Glomerular visceral epithelial cell (primary cell): ENCODE measurements at regions not wholly inside any gene's neighbourhood (a gene's known extent, or its start where the extent isn't known, plus 50 kb on each side); places are given as distances from the start of the nearest gene placed in this dataset.
"Not testable (repeated sequence)": the region's sequence is repeated elsewhere in the genome, so short reads cannot be mapped to it uniquely, and the experiment has no call there.

Experiments used
- DNase-seq: peaks from one replicate; pipeline ENCODE4 v3.0.0-alpha.2; 2016; ENCODE audit errors: extremely low spot score

- DNase-seq, result not testable (repeated sequence)
These were observed 518.5 kb downstream of the MATN1 start for GRCh38 chr1:30204916-30205315.

GRCh38 chr1:30201015-30201414, 522.4 kb downstream of the MATN1 start:
- DNase-seq, result no peak

GRCh38 chr1:30200161-30200560, 523.2 kb downstream of the MATN1 start:
- no peak for DNase-seq

GRCh38 chr1:30199563-30199962, 523.8 kb downstream of the MATN1 start:
- no peak for DNase-seq

GRCh38 chr1:30198795-30199403, 524.5 kb downstream of the MATN1 start:
- no peak for DNase-seq

DNA sequence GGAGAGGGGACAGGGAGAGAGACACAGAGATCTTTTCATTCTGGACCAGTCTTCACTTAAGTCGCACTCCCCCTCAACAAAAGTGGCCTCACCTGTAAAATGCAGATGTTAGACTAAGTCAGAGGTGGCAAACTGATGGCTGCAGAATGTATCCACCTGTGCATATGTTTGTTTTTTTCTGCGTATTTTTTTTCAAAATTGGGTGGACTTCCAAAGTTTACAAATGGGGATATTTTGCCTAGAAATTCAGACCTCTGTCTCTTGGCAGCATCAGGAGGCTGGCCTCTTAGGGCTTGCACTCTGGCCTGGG, 525.0 kb downstream of the MATN1 start:
- no peak for DNase-seq

DNA sequence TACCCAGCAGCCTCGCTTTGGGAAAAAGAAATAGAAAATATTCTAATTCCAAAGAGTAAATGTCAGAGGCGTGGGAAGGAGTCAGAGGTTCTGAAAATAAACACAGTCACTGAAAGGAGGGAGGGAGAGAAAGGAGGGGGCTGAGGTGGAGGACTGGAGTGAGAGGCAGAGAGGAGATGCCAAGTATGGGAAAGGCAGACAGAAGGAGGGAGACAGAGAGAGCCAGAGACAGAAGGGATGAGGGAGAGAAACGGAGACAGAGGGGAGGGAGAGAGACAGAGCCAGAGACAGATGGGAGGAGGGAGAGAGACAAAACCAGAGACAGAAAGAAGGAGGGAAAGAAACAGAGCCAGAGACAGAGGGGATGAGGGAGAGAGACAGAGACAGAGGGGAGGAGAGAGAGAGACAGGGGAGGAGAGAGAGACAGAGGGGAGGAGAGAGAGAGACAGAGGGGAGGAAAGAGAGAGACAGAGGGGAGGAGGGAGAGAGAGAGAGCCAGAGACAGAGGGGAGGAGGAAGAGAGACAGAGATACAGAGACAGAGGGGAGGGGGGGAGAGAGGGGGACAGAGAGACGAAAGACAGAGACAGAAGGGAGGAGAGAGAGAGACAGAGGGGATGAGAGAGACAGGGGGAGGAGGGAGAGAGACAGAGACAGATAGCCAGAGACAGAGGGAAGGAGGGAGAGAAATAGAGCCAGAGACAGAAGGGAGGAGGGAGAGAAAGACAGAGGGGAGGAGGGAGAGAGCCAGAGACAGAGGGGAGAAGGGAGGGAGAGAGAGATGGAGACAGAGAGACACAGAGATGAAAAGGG, 525.5 kb downstream of the MATN1 start:
- no peak for DNase-seq

DNA sequence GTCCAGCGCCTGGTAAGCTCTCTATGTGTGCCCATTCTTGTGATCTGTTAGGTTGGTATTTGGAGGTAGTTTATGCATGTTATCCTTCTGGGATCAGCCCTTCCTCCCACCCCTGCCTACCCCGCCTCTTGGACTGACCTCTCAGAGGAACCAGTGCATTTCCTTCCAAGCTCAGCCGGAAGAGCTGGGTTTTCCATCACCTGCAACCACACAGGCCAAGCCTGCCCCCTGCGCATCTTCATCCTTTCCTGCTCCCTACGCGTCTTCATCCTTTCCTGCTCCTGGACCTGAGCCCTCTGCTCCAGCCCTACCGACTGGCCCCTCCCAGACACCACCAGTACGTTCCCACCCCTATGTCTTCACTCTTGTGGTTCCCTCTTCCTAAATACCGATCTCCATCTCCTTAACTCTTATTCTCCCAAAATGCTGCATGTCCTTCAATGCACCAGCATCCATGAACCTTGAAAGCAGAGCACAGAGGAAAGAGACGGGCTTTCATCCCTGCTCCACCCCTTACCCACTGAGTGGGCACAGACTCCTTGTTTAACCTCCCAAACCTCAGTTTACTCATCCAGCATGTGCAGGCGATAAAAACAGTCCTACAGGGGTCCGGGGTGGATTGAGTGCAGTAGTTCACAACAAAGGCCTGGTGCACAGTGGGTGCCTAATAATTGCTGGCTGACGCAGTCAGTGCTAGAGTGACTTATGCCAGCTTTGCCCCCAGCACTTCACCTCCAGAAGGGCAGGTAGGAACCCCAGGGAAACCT, 526.3 kb downstream of the MATN1 start:
- no peak for DNase-seq

- no peak for DNase-seq
These were observed 526.9 kb downstream of the MATN1 start for GRCh38 chr1:30196457-30196856.

GRCh38 chr1:30195424-30196134, 527.8 kb downstream of the MATN1 start:
- no peak for DNase-seq

- DNase-seq, result no peak
These were observed 528.5 kb downstream of the MATN1 start for GRCh38 chr1:30194741-30195423.

DNA sequence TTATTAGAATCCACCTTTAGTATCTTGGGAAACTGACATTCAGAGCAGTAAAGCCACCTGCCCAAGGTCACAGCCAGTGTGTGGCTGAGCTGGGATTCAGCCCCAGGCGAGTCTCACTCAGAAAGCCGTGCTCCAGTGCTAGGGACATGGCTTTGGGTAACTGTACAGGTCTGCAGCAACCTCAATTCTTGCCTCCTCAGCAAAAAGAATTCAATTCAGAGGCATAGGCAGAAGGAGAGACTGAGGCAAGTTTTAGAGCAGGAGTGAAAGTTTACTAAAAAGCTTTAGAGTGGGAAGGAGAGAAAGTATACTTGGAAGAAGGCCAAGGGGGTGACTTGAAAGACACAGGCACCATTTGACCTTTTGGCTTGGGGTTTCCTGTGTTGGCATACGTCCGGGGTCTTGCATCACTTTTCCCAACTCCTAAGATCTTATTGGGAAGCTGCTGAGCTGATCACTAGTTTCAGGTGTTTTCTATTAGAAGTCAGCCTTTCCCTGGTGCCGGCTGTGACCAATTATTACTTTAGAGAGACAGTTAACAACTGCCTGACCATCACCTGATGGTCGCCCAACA, 529.3 kb downstream of the MATN1 start:
- DNase-seq, result no peak

DNA sequence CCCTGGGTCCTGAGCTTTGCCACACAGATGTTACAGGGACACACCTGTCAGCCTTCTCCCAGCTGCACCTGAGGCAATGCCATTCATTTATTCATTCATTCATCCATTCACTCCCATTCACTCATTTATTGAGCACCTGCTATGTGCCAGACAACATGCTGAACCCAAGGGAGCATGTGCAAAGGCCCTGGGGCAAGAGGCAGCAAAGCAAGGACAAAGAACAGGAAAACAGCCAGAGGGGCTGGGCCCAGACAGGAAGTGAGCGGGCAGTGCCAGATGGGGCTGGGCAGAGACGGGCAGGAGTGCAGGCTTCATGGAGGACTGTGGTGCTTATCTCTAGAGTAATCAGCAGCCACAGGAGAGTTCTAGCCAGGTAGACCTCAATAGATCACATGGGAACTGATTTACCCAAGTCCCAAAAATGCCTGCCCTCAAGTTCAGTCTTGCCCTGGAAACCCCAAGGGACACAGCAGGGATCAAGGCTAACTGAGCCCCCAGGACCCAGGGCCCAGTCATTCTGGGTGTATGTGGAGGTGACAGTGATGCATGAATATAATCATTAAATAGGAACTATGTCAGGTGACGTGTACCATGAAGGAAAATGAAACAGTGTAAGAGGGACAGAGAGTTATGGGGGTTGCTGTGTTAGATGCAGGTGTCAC, 530.3 kb downstream of the MATN1 start:
- no peak for DNase-seq

GRCh38 chr1:30191154-30191702, 532.2 kb downstream of the MATN1 start:
- DNase-seq, result peak; percentile 3

GRCh38 chr1:30190511-30191153, 532.8 kb downstream of the MATN1 start:
- DNase-seq, result no peak

- DNase-seq, result no peak
These were observed 533.4 kb downstream of the MATN1 start for GRCh38 chr1:30189818-30190500.

DNA sequence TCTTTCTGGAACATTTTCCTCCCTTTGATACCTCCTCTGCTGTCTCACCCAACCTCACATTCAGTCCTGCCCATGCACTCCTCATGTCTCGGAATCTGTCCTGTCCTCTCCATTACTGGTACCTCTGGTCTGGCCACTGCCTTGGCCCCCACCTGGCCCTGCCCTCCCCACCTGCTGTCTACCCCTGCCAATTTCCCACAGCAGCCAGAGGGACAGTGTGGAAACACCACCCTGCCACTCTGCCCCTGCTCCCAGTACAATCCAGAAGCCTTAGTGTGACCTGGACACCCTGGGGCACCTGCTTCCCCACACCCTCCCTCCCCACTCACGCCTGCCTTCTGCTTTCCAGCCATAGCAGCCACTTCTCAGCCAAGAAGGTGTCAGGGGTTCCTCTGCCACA, 534.4 kb downstream of the MATN1 start:
- no peak for DNase-seq

GRCh38 chr1:30188329-30188728, 535.1 kb downstream of the MATN1 start:
- no peak for DNase-seq

DNA sequence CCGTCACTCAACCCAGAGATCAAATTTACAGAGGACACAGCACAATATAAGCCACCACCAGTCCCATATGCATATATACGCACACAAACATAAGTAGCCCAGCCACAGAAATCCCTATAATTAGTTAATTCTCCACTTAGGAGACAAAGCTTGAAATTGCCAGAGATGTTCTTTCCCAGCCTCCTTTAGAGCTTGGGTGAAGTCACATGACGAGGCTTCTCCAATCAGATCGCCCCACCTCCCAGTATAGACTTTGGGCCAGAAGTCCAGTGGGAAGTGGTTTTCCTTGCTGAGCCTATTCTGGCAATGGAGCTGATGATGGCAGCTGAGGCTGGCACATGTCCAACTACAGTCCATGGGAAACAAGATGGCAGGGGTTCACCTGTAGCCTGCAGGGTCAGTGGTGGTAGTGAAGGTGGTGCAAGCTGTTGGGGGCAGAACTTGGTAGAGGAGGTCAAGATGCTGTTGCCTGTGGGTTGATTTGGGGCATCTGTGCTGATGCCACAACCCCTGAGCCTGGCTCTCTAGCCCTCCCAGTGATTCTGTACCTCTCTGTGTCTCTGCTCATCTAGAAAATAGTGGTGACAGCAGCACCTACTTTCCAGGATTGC, 535.9 kb downstream of the MATN1 start:
- DNase-seq, result no peak
